ENCODE measurements at regions not wholly inside any gene's neighbourhood (a gene's known extent, or its start where the extent isn't known, plus 50 kb on each side); places are given as distances from the start of the nearest gene placed in this dataset.
"Not testable (repeated sequence)": the region's sequence is repeated elsewhere in the genome, so short reads cannot be mapped to it uniquely, and the experiment has no call there.

- DNase-seq (ENCODE audit: low spot score), result no peak
Measured at GRCh38 chr1:193909406-193910082, 723.1 kb upstream of the B3GALT2 start.

GRCh38 chr1:193905288-193906085 lies 719.1 kb upstream of the B3GALT2 start:
- no peak for DNase-seq (ENCODE audit: low spot score)

- DNase-seq (ENCODE audit: low spot score), result no peak
Measured at GRCh38 chr1:193891788-193892187, 705.4 kb upstream of the B3GALT2 start.

- DNase-seq (ENCODE audit: low spot score), result no peak
Measured at GRCh38 chr1:193890935-193891334, 704.5 kb upstream of the B3GALT2 start.

GRCh38 chr1:193884848-193885558 lies 698.6 kb upstream of the B3GALT2 start:
- no peak for DNase-seq (ENCODE audit: low spot score)

GRCh38 chr1:193877920-193878319 lies 691.5 kb upstream of the B3GALT2 start:
- DNase-seq (ENCODE audit: low spot score), result not testable (repeated sequence)

- no peak for DNase-seq (ENCODE audit: low spot score)
Measured at GRCh38 chr1:193868425-193868824, 682.0 kb upstream of the B3GALT2 start.

- DNase-seq (ENCODE audit: low spot score), result no peak
Measured at GRCh38 chr1:193856261-193856660, 669.8 kb upstream of the B3GALT2 start.

- DNase-seq (ENCODE audit: low spot score), result no peak
Measured at GRCh38 chr1:193850745-193851144, 664.3 kb upstream of the B3GALT2 start.

- no peak for DNase-seq (ENCODE audit: low spot score)
Measured at GRCh38 chr1:193846876-193847604, 660.6 kb upstream of the B3GALT2 start.

- no peak for DNase-seq (ENCODE audit: low spot score)
Measured at GRCh38 chr1:193846411-193846810, 660.0 kb upstream of the B3GALT2 start.

- no peak for DNase-seq (ENCODE audit: low spot score)
Measured at GRCh38 chr1:193841857-193842256, 655.4 kb upstream of the B3GALT2 start.

GRCh38 chr1:193831465-193831864 lies 645.1 kb upstream of the B3GALT2 start:
- DNase-seq (ENCODE audit: low spot score), result no peak

GRCh38 chr1:193827516-193827915 lies 641.1 kb upstream of the B3GALT2 start:
- DNase-seq (ENCODE audit: low spot score), result no peak

GRCh38 chr1:193819376-193819775 lies 633.0 kb upstream of the B3GALT2 start:
- DNase-seq (ENCODE audit: low spot score), result no peak

GRCh38 chr1:193807208-193807607 lies 620.8 kb upstream of the B3GALT2 start:
- no peak for DNase-seq (ENCODE audit: low spot score)

GRCh38 chr1:193806079-193807048 lies 620.0 kb upstream of the B3GALT2 start:
- no peak for DNase-seq (ENCODE audit: low spot score)

- no peak for DNase-seq (ENCODE audit: low spot score)
Measured at GRCh38 chr1:193799948-193800690, 613.7 kb upstream of the B3GALT2 start.

- no peak for DNase-seq (ENCODE audit: low spot score)
Measured at GRCh38 chr1:193799371-193799770, 613.0 kb upstream of the B3GALT2 start.

GRCh38 chr1:193794239-193794638 lies 607.8 kb upstream of the B3GALT2 start:
- no peak for DNase-seq (ENCODE audit: low spot score)
